Naive thymus-derived CD4-positive, alpha-beta T cell (primary cell): ENCODE measurements at regions not wholly inside any gene's neighbourhood (a gene's known extent, or its start where the extent isn't known, plus 50 kb on each side); places are given as distances from the start of the nearest gene placed in this dataset.
"Not testable (repeated sequence)": the region's sequence is repeated elsewhere in the genome, so short reads cannot be mapped to it uniquely, and the experiment has no call there.

Source experiments
- ATAC-seq: fragments of 150-1000 bp; cut with Tn5 transposase; 2 replicates; pipeline ENCODE4 v1.10.0; 2021; ENCODE audit warnings: mild to moderate bottlenecking, moderate library complexity
- CTCF ChIA-PET: fragments of 350-600 bp; sonication (Branson Sonifier 250); formaldehyde crosslinking; loops from one replicate; lab custom pipeline; 2021; ENCODE audit warnings: antibody characterized with exemption; lab: Charles Lee
- POLR2A ChIA-PET: fragments of 350-600 bp; sonication (Branson Sonifier 250); formaldehyde crosslinking; loops from one replicate; lab custom pipeline; 2021; ENCODE audit warnings: antibody characterized with exemption, inconsistent platforms; lab: Charles Lee
- DNase-seq, 9 donors: peaks; one replicate each; pipeline versions ENCODE4 v3.0.0 to v3.0.0-alpha.2; 2020 to 2022; ENCODE audit warnings: mixed read lengths in 1 of 9
- H3K27ac ChIP-seq: one replicate; pipeline ENCODE4 v1.7.0; 2013; ENCODE audit warnings: mild to moderate bottlenecking, low read depth, low read length, moderate library complexity
- H3K27me3 ChIP-seq, 2 donors: one replicate each; pipeline ENCODE4 v1.7.0; 2013; ENCODE audit warnings: low read length in 2 of 2, mild to moderate bottlenecking in 2 of 2, moderate library complexity in 2 of 2; ENCODE audit not compliant: control insufficient read depth in 2 of 2, insufficient read depth in 2 of 2
- H3K36me3 ChIP-seq, 3 experiments: 1 replicate in 2 of 3; 2 replicates in 1 of 3; pipeline ENCODE4 v1.7.0; 2013; ENCODE audit warnings: low read length in 3 of 3, mild to moderate bottlenecking in 3 of 3, moderate library complexity in 1 of 3; ENCODE audit not compliant: insufficient read depth in 3 of 3, control insufficient read depth in 2 of 3
- H3K4me1 ChIP-seq, 2 donors: one replicate each; pipeline ENCODE4 v1.7.0; 2013; ENCODE audit warnings: low read length in 2 of 2, mild to moderate bottlenecking in 2 of 2, moderate library complexity in 1 of 2; ENCODE audit not compliant: control insufficient read depth in 2 of 2, insufficient read depth in 2 of 2
- H3K4me3 ChIP-seq: 2 replicates; pipeline ENCODE4 v1.7.0; 2013; ENCODE audit warnings: mild to moderate bottlenecking, low read length
- H3K9me3 ChIP-seq, 3 experiments: 1 replicate in 2 of 3; 2 replicates in 1 of 3; pipeline ENCODE4 v1.7.0; 2013; ENCODE audit warnings: low read length in 3 of 3; ENCODE audit not compliant: control insufficient read depth in 2 of 3
- H3K27ac Mint-ChIP-seq, 9 donors: one replicate each; pipeline ENCODE4 v1.8.0; 2020 to 2022; ENCODE audit warnings: mixed read lengths in 9 of 9, mild to moderate bottlenecking in 8 of 9, moderate library complexity in 5 of 9, inconsistent platforms in 2 of 9
- H3K27me3 Mint-ChIP-seq, 5 donors: one replicate each; pipeline ENCODE4 v1.8.0; 2021 to 2022; ENCODE audit warnings: mixed read lengths in 5 of 5, mild to moderate bottlenecking in 1 of 5
- H3K36me3 Mint-ChIP-seq, 5 donors: one replicate each; pipeline ENCODE4 v1.8.0; 2020 to 2022; ENCODE audit warnings: mixed read lengths in 5 of 5, mild to moderate bottlenecking in 3 of 5, inconsistent platforms in 1 of 5
- H3K4me1 Mint-ChIP-seq, 7 donors: one replicate each; pipeline ENCODE4 v1.8.0; 2020 to 2022; ENCODE audit warnings: mixed read lengths in 7 of 7, mild to moderate bottlenecking in 3 of 7, inconsistent platforms in 1 of 7
- H3K4me3 Mint-ChIP-seq, 10 donors: one replicate each; pipeline ENCODE4 v1.8.0; 2020 to 2022; ENCODE audit warnings: mild to moderate bottlenecking in 10 of 10, mixed read lengths in 10 of 10, moderate library complexity in 6 of 10, inconsistent platforms in 2 of 10
- H3K9me3 Mint-ChIP-seq, 11 donors: one replicate each; pipeline ENCODE4 v1.8.0; 2020 to 2022; ENCODE audit warnings: mixed read lengths in 11 of 11, mild to moderate bottlenecking in 4 of 11, inconsistent platforms in 1 of 11, moderate library complexity in 1 of 11
- intact Hi-C, 2 donors: fragments of 100-400 bp; cut with micrococcal nuclease; formaldehyde crosslinking; loops; one replicate each; pipeline ENCODE4 v1.15.1; 2023

- ATAC-seq (no peak), DNase-seq (no peak)
- H3K36me3 ChIP-seq: no peaks in the 10 kb centered on the region
- Mint-ChIP-seq H3K27ac (peak overlapping the region in 8 of 9 donors; percentile 36 to 86 (median 74)), H3K4me1 (peaks cover 11 to 47% (median 34%) of the 10 kb centered on the region in 7 donors), H3K36me3 (no peaks in the 10 kb centered on the region), H3K4me3 (peak overlapping the region in 6 of 10 donors; percentile 5 to 70 (median 40)), H3K27me3 (peaks cover 0 to 2% (median 0%) of the 10 kb centered on the region in 5 donors), H3K9me3 (peaks cover 0 to 1% (median 0%) of the 10 kb centered on the region in 11 donors)
- H3K4me3 ChIP-seq: no peak overlapping the region
- H3K27ac ChIP-seq: no peak overlapping the region
- POLR2A ChIA-PET: interaction anchor here (0.7 to 3.5 kb wide), 8 partner anchors 9 to 644 kb away, joined by 3 to 20 read pairs (median 4); no protein-coding TSS in a partner anchor
- H3K4me1 ChIP-seq: peaks cover 0 to 20% of the 10 kb centered on the region in 2 donors
- no peaks in the 10 kb centered on the region for H3K9me3 ChIP-seq
- intact Hi-C loops: loop anchor here (2.0 to 10.0 kb wide), 4 partner anchors 18 to 1070 kb away; partner anchors contain the start of gene AJUBA (in 1 of the 2)
- H3K27me3 ChIP-seq: no peaks in the 10 kb centered on the region
- CTCF ChIA-PET: interaction anchor here (0.9 to 2.6 kb wide), 14 partner anchors 9 to 658 kb away, joined by 3 to 16 read pairs (median 4); no protein-coding TSS in a partner anchor
These were observed 238.7 kb upstream of the OR4E1 start for GRCh38 chr14:21912367-21912766.

GRCh38 chr14:21911877-21912276, 238.3 kb upstream of the OR4E1 start:
- ATAC-seq (no peak), DNase-seq (no peak)
- H3K4me3 Mint-ChIP-seq: peak overlapping the region in 1 of 10 donors; percentile 70
- no peaks in the 10 kb centered on the region for H3K36me3 Mint-ChIP-seq
- Histone ChIP-seq H3K4me1 (peaks cover 0 to 20% of the 10 kb centered on the region in 2 donors), H3K36me3 (no peaks in the 10 kb centered on the region), H3K27ac (no peak overlapping the region), H3K27me3 (no peaks in the 10 kb centered on the region), H3K9me3 (no peaks in the 10 kb centered on the region), H3K4me3 (no peak overlapping the region)
- H3K27me3 Mint-ChIP-seq: peaks cover 0 to 2% (median 0%) of the 10 kb centered on the region in 5 donors
- POLR2A ChIA-PET: interaction anchor here (1.1 to 3.5 kb wide), 4 partner anchors 9 to 644 kb away, joined by 4 to 20 read pairs (median 5); no protein-coding TSS in a partner anchor
- H3K27ac Mint-ChIP-seq: peak overlapping the region in 7 of 9 donors; percentile 36 to 86 (median 74)
- peaks cover 0 to 1% (median 0%) of the 10 kb centered on the region in 11 donors for H3K9me3 Mint-ChIP-seq
- H3K4me1 Mint-ChIP-seq: peaks cover 11 to 43% (median 31%) of the 10 kb centered on the region in 7 donors
- intact Hi-C loops: loop anchor here (2.0 to 10.0 kb wide), 4 partner anchors 17 to 1070 kb away; partner anchors contain the start of gene AJUBA (in 1 of the 2)
- CTCF ChIA-PET: interaction anchor here (0.9 to 2.6 kb wide), 10 partner anchors 9 to 659 kb away, joined by 3 to 16 read pairs (median 4); no protein-coding TSS in a partner anchor

- peaks cover 0 to 20% of the 10 kb centered on the region in 2 donors for H3K4me1 ChIP-seq
- ATAC-seq (no peak), DNase-seq (no peak)
- Mint-ChIP-seq H3K27ac (peak overlapping the region in 1 of 9 donors; percentile 41), H3K4me1 (peaks cover 11 to 33% (median 21%) of the 10 kb centered on the region in 7 donors), H3K9me3 (peaks cover 0 to 1% (median 0%) of the 10 kb centered on the region in 11 donors), H3K4me3 (no peak overlapping the region), H3K27me3 (peaks cover 0 to 10% (median 0%) of the 10 kb centered on the region in 5 donors), H3K36me3 (no peaks in the 10 kb centered on the region)
- intact Hi-C loops: loop anchor here in 1 of 2 donors (5.0 to 10.0 kb wide), 3 partner anchors 175 to 1072 kb away; partner anchors contain the start of gene AJUBA
- ChIA-PET CTCF (interaction anchor here (0.7 kb wide), 1 partner anchor 192 kb away, joined by 4 read pairs; no protein-coding TSS in a partner anchor), POLR2A (interaction anchor here (0.7 kb wide), 1 partner anchor 659 kb away, joined by 3 read pairs; no protein-coding TSS in a partner anchor)
- no peaks in the 10 kb centered on the region for H3K9me3 ChIP-seq
- H3K36me3 ChIP-seq: no peaks in the 10 kb centered on the region
- H3K27me3 ChIP-seq: no peaks in the 10 kb centered on the region
- no peak overlapping the region for H3K27ac ChIP-seq
- no peak overlapping the region for H3K4me3 ChIP-seq
These were observed 236.6 kb upstream of the OR4E1 start for GRCh38 chr14:21910260-21910659.

GRCh38 chr14:21902561-21903181, 229.1 kb upstream of the OR4E1 start:
- Mint-ChIP-seq H3K27ac (peak overlapping the region; percentile 60 to 91 (median 86)), H3K4me3 (peak overlapping the region; percentile 62 to 84 (median 72)), H3K36me3 (no peaks in the 10 kb centered on the region), H3K9me3 (no peaks in the 10 kb centered on the region), H3K4me1 (peaks cover 10 to 39% (median 25%) of the 10 kb centered on the region in 7 donors), H3K27me3 (peaks cover 0 to 13% (median 0%) of the 10 kb centered on the region in 5 donors)
- DNase-seq (peak in 5 of 9 donors; percentile 30 to 57 (median 41)), ATAC-seq (peak; percentile 87)
- H3K9me3 ChIP-seq: no peaks in the 10 kb centered on the region
- H3K36me3 ChIP-seq: no peaks in the 10 kb centered on the region
- POLR2A ChIA-PET: interaction anchor here (1.0 kb wide), 1 partner anchor 10 kb away, joined by 5 read pairs; no protein-coding TSS in a partner anchor
- H3K4me1 ChIP-seq: no peaks in the 10 kb centered on the region
- intact Hi-C loops: loop anchor here in 1 of 2 donors (1.0 kb wide), 2 partner anchors 11 to 34 kb away; no protein-coding TSS in a partner anchor
- H3K27ac ChIP-seq: peak overlapping the region; percentile 14
- H3K27me3 ChIP-seq: no peaks in the 10 kb centered on the region
- CTCF ChIA-PET: interaction anchor here (0.6 to 1.3 kb wide), 5 partner anchors 10 to 645 kb away, joined by 3 to 6 read pairs (median 3); no protein-coding TSS in a partner anchor
- peak overlapping the region; percentile 17 for H3K4me3 ChIP-seq

GRCh38 chr14:21894898-21895194, 221.2 kb upstream of the OR4E1 start:
- peak in 1 of 9 donors; percentile 15 for DNase-seq
- H3K27me3 Mint-ChIP-seq, H3K4me1 ChIP-seq, H3K36me3 Mint-ChIP-seq, H3K9me3 Mint-ChIP-seq, H3K9me3 ChIP-seq, H3K36me3 ChIP-seq, H3K27me3 ChIP-seq: not testable (repeated sequence)
- peak overlapping the region; percentile 63 to 92 (median 86) for H3K27ac Mint-ChIP-seq
- Histone ChIP-seq H3K27ac (peak overlapping the region; percentile 14), H3K4me3 (peak overlapping the region; percentile 50)
- intact Hi-C loops: loop anchor here in 1 of 2 donors (2.0 kb wide), 1 partner anchor 18 kb away; no protein-coding TSS in a partner anchor
- peak overlapping the region; percentile 74 to 87 (median 82) for H3K4me3 Mint-ChIP-seq
- peaks cover 5 to 15% (median 11%) of the 10 kb centered on the region in 7 donors for H3K4me1 Mint-ChIP-seq
- peak; percentile 48 for ATAC-seq
- POLR2A ChIA-PET: interaction anchor here (0.9 to 1.4 kb wide), 6 partner anchors 18 to 661 kb away, joined by 3 to 4 read pairs (median 3); no protein-coding TSS in a partner anchor
- CTCF ChIA-PET: interaction anchor here (1.3 to 1.4 kb wide), 2 partner anchors 17 to 19 kb away, joined by 3 to 6 read pairs; no protein-coding TSS in a partner anchor
